GM21367 (cell line): ENCODE measurements at regions not wholly inside any gene's neighbourhood (a gene's known extent, or its start where the extent isn't known, plus 50 kb on each side); places are given as distances from the start of the nearest gene placed in this dataset.
"Not testable (repeated sequence)": the region's sequence is repeated elsewhere in the genome, so short reads cannot be mapped to it uniquely, and the experiment has no call there.

Source experiments
- ATAC-seq: cut with Tn5 transposase; IDR thresholded peaks from one replicate; pipeline ENCODE4 v1.9.1; 2021; ENCODE audit not compliant: unreplicated experiment

GRCh38 chr13:50467156-50468110, 376.1 kb downstream of the DLEU7 start:
- no peak for ATAC-seq

GRCh38 chr13:50468849-50469669, 374.4 kb downstream of the DLEU7 start:
- no peak for ATAC-seq

- ATAC-seq: not testable (repeated sequence)
These were observed 370.4 kb downstream of the DLEU7 start for GRCh38 chr13:50473050-50473449.

- ATAC-seq: no peak
These were observed 369.3 kb downstream of the DLEU7 start for GRCh38 chr13:50474088-50474662.

- ATAC-seq: no peak
These were observed 366.8 kb downstream of the DLEU7 start for GRCh38 chr13:50476577-50477285.

- no peak for ATAC-seq
These were observed 361.6 kb downstream of the DLEU7 start for GRCh38 chr13:50481936-50482335.

GRCh38 chr13:50483416-50483815, 360.1 kb downstream of the DLEU7 start:
- ATAC-seq: no peak

- ATAC-seq: no peak
These were observed 358.9 kb downstream of the DLEU7 start for GRCh38 chr13:50484472-50485113.

- ATAC-seq: no peak
These were observed 357.2 kb downstream of the DLEU7 start for GRCh38 chr13:50485979-50486935.

GRCh38 chr13:50493683-50494082, 349.8 kb downstream of the DLEU7 start:
- ATAC-seq: no peak

GRCh38 chr13:50494138-50494537, 349.4 kb downstream of the DLEU7 start:
- no peak for ATAC-seq

GRCh38 chr13:50503212-50503611, 340.3 kb downstream of the DLEU7 start:
- ATAC-seq: not testable (repeated sequence)

GRCh38 chr13:50509167-50509566, 334.3 kb downstream of the DLEU7 start:
- no peak for ATAC-seq

- no peak for ATAC-seq
These were observed 333.6 kb downstream of the DLEU7 start for GRCh38 chr13:50509771-50510441.

GRCh38 chr13:50510885-50511545, 332.5 kb downstream of the DLEU7 start:
- not testable (repeated sequence) for ATAC-seq

- ATAC-seq: peak; percentile 42
These were observed 331.6 kb downstream of the DLEU7 start for GRCh38 chr13:50511877-50512341.

- ATAC-seq: peak; percentile 82
These were observed 330.8 kb downstream of the DLEU7 start for GRCh38 chr13:50512474-50513299.
